ENCODE measurements at regions not wholly inside any gene's neighbourhood (a gene's known extent, or its start where the extent isn't known, plus 50 kb on each side); places are given as distances from the start of the nearest gene placed in this dataset.

DNA sequence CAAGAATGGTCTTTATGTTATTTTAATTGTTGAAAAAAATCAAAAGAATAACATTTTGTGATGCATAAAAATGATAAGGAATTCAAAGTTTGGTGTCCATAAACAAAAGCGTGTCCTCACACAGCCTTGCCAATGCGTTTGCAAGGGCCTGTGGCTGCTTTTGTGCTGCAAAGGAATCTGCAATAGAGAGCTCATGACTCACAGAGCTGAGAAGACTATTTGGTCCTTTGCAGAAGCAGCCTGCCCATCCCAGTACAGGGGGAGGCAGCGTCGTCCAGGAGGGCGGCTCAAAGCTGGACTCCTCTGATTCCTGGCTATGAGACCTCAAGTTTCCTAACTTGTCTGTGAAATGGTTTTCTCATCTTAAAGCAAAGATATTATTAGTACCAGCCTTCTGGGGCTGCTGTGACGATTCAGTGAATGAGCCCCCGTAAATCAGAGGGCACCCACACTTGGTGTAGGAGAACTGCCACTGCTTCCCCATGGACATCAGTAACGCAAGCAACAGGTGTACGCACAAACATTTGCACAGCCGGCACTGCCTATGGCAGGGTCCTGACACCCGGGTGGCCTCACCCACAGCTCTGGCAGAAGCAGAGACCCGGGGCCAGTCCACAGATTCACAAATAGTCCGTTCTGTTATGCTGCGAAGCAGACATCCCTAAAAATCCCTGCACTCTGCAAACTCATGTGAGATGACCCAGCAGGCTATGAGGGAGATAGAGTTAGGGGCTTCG is 70.6 kb upstream of the ASAP2 start:
- DNase-seq: no peak

GRCh38 chr2:9127316-9127715 is 79.3 kb upstream of the ASAP2 start:
- DNase-seq: no peak

DNA sequence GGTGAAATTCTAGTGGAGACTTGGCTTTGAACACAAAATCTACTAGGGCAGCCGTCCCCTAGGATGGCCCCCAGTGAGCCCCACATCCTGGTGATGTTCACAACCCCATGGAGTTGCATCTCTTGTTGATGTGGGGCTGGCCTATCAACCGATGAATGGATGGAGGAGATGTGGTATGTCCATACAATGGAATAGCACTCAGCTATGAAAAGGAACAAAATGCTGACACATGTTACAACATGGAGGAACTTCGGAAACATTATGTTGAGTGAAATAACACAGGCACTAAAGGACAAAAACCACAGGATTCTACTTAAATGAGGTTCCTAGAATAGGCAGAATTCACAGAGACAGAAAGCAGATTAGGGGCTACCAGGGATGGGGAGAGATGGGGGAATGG is 80.1 kb upstream of the ASAP2 start:
- DNase-seq: no peak

- no peak for DNase-seq
These were observed 82.3 kb upstream of the ASAP2 start for GRCh38 chr2:9124231-9124741.

DNA sequence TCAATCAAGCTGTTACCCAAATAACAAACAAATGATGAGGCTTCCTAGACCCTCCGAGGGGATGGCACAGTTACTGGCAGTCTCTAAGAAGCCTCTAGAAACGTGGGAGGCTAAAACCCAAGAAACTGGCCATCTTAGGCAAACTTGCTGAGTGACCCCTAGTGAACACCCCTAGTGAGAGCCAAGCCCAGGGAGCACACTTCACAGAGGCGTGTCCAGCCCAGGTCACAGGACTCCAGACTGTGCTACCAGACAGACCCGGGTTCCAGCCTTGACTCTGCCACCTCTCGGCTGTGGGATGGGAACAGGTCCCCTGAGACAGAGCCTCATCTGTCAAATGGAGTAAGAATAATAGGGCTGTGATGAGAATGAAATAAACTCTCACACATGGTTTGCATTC is 83.5 kb upstream of the ASAP2 start:
- no peak for DNase-seq

DNA sequence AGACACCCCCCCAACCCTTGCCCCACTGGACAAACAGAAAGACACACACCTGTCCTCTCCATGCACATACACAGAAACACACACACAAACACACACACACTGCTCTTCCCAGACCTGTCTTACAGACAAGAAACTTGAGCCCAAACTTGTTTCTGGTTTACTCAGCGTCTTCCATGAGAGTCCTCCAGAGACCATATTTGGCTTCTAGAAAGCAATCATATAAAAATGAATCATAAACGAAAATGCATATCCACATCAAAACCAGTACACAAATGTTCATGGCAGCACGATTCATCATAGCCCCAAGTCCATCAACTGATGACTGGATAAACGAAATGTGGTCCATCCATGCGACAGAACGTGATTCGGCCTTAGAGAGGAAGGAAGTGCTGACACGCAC is 84.2 kb upstream of the ASAP2 start:
- no peak for DNase-seq

- no peak for DNase-seq
These were observed 88.1 kb upstream of the ASAP2 start for GRCh38 chr2:9118383-9118960.

GRCh38 chr2:9115229-9115628 is 91.4 kb upstream of the ASAP2 start:
- DNase-seq: no peak

DNA sequence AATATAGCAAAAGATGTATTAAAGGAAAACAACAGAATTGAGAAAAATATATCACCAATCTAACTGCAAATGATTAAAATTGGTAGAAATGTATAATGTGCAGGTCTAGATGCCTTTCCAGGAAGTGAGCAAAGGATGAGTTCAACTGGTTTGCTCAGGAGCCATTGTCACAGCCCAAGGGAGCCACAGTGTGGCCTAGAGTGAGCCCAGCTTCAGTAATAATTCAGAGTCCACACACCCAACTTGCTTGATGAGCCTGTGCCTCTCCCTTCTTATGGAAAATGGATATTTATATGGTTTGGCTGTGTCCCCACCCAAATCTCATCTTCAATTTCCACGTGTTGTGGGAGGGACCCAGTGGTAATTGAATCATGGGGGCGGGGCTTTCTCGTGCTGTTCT is 92.2 kb upstream of the ASAP2 start:
- DNase-seq: no peak

- DNase-seq: no peak
These were observed 92.7 kb upstream of the ASAP2 start for GRCh38 chr2:9113916-9114315.

- DNase-seq: no peak
These were observed 93.3 kb upstream of the ASAP2 start for GRCh38 chr2:9113262-9113661.

DNA sequence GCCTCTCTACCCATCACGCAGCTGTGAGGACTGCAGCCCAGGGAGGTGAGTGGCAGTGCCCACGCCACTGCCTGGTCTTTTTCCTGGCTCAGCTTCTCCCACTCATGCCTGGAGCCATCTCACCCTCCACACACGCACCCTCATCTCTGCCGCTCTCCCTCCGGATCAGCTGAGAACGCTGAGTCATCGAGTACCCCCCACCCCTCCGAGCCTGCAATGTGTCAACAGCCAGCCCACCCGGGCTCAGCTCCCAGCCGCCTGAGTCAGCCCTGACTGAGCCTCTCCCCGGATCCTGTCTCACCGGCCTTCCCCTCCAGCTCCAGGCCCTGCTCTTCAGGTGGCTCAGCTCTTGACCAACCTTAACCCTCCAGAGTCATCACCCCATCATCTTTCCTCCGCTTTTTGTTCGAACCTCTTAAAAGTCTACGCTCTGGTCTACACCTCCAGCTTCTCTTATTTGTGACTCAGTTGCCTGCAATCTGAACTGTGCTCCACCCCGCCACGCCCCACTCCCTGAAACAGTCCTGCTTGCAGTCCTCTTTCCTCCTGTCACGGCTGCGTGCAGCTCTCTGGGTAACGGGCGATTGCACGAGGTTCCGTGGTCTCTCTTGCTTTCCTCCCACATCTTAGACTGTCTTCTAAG is 94.4 kb upstream of the ASAP2 start:
- DNase-seq: no peak

DNA sequence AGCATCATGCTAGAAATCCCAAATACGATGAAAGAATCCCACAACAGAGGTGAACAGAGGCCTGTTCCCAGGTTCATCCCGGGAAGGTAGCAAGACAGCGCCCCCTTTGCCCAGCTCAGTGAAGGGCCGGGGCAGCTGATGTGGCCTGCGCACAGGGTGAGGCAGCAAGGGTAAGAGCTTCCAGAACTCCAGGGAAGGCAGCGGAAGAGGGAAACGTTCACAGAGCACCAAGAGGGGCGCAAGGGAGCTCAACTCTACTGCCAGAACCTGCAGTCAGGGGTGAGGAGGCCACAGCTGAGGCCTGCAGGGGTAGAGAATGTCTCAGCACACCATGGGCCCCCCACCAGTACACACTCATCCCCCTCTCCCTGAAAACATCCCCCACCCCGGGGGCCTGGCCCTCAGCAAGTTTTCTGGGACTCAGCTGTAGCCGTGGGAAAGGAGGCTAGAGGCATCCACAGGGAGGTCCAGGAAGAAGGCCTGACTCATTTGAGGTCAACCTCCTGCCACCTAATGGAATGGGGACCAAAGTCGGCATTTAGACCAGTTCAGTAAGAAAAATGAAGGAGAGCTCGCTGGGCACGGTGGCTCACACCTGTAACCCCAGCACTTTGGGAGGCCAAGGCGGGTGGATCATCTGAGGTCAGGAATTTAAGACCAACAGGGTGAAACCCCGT is 95.6 kb upstream of the ASAP2 start:
- DNase-seq: no peak

GRCh38 chr2:9110346-9110884 is 96.2 kb upstream of the ASAP2 start:
- no peak for DNase-seq

GRCh38 chr2:9109871-9110270 is 96.7 kb upstream of the ASAP2 start:
- DNase-seq: no peak

GRCh38 chr2:9108210-9108967 is 98.2 kb upstream of the ASAP2 start:
- peak; percentile 3 for DNase-seq

GRCh38 chr2:9107168-9108025 is 99.2 kb upstream of the ASAP2 start:
- DNase-seq: no peak

DNA sequence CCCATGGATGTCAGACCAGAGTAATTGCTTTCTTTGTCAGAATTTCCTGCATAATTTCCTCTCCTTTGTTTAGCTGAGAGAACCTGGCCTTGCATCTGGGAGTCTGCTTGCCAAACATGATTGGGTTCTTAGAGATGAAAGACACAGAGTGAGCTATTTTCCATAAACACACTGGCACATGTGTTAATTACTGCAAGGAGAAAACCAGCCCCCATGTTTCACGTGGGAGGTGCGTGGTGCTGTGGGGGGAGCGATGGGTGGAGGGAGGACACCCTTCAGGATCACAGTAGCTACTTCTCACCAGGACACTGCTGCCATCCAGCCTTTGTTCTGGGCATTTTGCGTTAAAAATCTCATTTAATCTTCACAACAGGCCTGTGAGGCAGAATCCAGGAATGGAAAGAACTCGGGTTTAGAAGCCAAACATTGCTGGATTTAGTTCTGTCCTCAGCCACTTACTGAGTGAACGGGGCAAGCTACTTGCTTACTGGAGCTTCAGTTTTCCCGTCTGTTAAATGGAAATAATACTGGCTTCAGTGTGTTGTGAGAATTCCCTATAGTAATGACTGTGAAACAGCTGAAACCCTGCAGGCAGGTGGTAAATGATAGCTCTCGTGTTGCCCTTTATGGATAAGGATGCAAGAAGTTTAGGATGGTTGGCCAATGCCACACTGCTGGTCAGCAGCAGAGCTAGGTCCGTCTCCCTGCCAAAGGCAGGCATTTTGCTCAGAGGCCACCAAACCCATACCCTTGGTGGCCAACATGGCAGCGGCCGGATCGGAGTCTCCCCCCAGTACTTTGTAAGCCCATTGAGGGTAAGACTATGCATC is 100.1 kb upstream of the ASAP2 start:
- peak; percentile 98 for DNase-seq

GRCh38 chr2:9105601-9106337 is 100.8 kb upstream of the ASAP2 start:
- DNase-seq: no peak

Measured in NCI-H1105 treated with DMSO at 0.1 percent for 48 hours (cell line).